ENCODE measurements at regions not wholly inside any gene's neighbourhood (a gene's known extent, or its start where the extent isn't known, plus 50 kb on each side); places are given as distances from the start of the nearest gene placed in this dataset.

DNA sequence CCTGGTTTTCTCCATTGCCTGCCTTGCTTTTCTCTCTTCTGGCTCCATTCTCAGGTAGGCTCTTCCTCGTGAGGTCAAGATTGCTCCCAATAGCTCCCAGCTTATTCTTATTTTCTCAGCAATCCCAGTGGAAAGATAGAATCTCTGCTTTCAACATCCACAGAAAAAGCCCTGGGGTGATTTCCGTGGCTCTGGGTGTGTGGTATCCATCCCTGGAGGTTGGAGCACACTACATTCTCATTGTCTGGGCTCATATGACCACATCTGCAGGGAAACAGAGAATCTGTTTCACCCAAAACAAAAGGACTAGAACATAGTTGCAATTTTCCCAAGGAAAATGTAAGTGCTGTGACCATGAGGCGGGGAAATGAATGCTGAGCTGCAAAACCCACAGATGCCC, 236.0 kb downstream of the TENT4A start:
- TF ChIP-seq CTBP1 (IDR thresholded peaks at IDR 0.05; ENCODE audit: borderline replicate concordance) (no peak), ARNT (IDR thresholded peaks at IDR 0.05) (no peak)

Data from HEK293T (cell line).